ENCODE measurements at regions not wholly inside any gene's neighbourhood (a gene's known extent, or its start where the extent isn't known, plus 50 kb on each side); places are given as distances from the start of the nearest gene placed in this dataset.
A peak's percentile ranks its signal among the peaks of the same experiment; 100 is the strongest.
"Not testable (repeated sequence)": the region's sequence is repeated elsewhere in the genome, so short reads cannot be mapped to it uniquely, and the experiment has no call there.

- no peak for TF ChIP-seq CTCF (IDR thresholded peaks at IDR 0.05)
- Histone ChIP-seq H3K27ac (no peak overlapping the region), H3K4me3 (no peak overlapping the region)
- no peak for DNase-seq (ENCODE audit: low spot score)
These were observed 164.2 kb upstream of the ATF7IP start for GRCh38 chr12:14201291-14201690.

GRCh38 chr12:14207905-14208551, 157.5 kb upstream of the ATF7IP start:
- no peak overlapping the region for H3K4me3 ChIP-seq
- TF ChIP-seq CTCF (IDR thresholded peaks at IDR 0.05), result no peak
- H3K27ac ChIP-seq, result no peak overlapping the region
- DNase-seq (ENCODE audit: low spot score), result no peak

- no peak for TF ChIP-seq CTCF (IDR thresholded peaks at IDR 0.05)
- Histone ChIP-seq H3K27ac (no peak overlapping the region), H3K4me3 (no peak overlapping the region)
- DNase-seq (ENCODE audit: low spot score), result no peak
These were observed 153.5 kb upstream of the ATF7IP start for GRCh38 chr12:14211947-14212387.

- H3K27ac ChIP-seq, result peak overlapping the region in 1 of 2 donors; percentile 2
- no peak overlapping the region for H3K4me3 ChIP-seq
- no peak for DNase-seq (ENCODE audit: low spot score)
- TF ChIP-seq CTCF (IDR thresholded peaks at IDR 0.05), result no peak
These were observed 151.9 kb upstream of the ATF7IP start for GRCh38 chr12:14213542-14213941.

GRCh38 chr12:14214495-14214894, 151.0 kb upstream of the ATF7IP start:
- TF ChIP-seq CTCF (IDR thresholded peaks at IDR 0.05), result no peak
- DNase-seq (ENCODE audit: low spot score), result no peak
- H3K4me3 ChIP-seq, result no peak overlapping the region
- H3K27ac ChIP-seq, result no peak overlapping the region

GRCh38 chr12:14215949-14216348, 149.5 kb upstream of the ATF7IP start:
- not testable (repeated sequence) for DNase-seq (ENCODE audit: low spot score); H3K27ac ChIP-seq; H3K4me3 ChIP-seq

GRCh38 chr12:14216405-14217294, 148.8 kb upstream of the ATF7IP start:
- Histone ChIP-seq H3K4me3 (peak overlapping the region; percentile 40), H3K27ac (no peak overlapping the region)
- TF ChIP-seq CTCF (IDR thresholded peaks at IDR 0.05), result no peak
- DNase-seq (ENCODE audit: low spot score), result no peak

Measured in coronary artery (tissue), 2 donors.